ENCODE measurements at regions not wholly inside any gene's neighbourhood (a gene's known extent, or its start where the extent isn't known, plus 50 kb on each side); places are given as distances from the start of the nearest gene placed in this dataset.

GRCh38 chr3:13125092-13126015 lies 52.1 kb upstream of the IQSEC1 start (continued):
- no peak for TF ChIP-seq NFE2L2 (IDR thresholded peaks at IDR 0.05; ENCODE audit: low read depth, low read length)

GRCh38 chr3:13124631-13125030 lies 51.4 kb upstream of the IQSEC1 start:
- no peaks in the 10 kb centered on the region for H3K9me3 ChIP-seq (ENCODE audit: control insufficient read depth, insufficient read depth, low read length)
- H3K27ac ChIP-seq (ENCODE audit: insufficient read depth, low read length): no peak overlapping the region
- H3K4me3 ChIP-seq (ENCODE audit: insufficient read depth, low read depth, low read length): no peak overlapping the region
- H4K20me1 ChIP-seq (ENCODE audit: insufficient read depth, low read length): no peaks in the 10 kb centered on the region
- H3K56ac ChIP-seq (ENCODE audit: extremely low read depth, insufficient read depth, low read length): no peak overlapping the region
- no peak overlapping the region for H4K91ac ChIP-seq (ENCODE audit: insufficient read depth, low read depth, low read length)
- no peak overlapping the region for H2BK5ac ChIP-seq (ENCODE audit: low read depth, low read length, poor library complexity, severe bottlenecking)
- H3K4me2 ChIP-seq (ENCODE audit: low read depth, low read length): no peak overlapping the region
- no peak for ATAC-seq (ENCODE audit: low read depth)
- 69% methylated on average over 6 of the region's 11 CpGs; no CpG with 5 or more reads in 1 of the 2 experiments for WGBS, 2 experiments (ENCODE audit: extremely low coverage in 2 of 2, insufficient read length in 1 of 2)
- H3K23ac ChIP-seq (ENCODE audit: low read depth, low read length): no peak overlapping the region
- H3K36me3 ChIP-seq (ENCODE audit: control insufficient read depth, insufficient read depth, low read length): no peaks in the 10 kb centered on the region
- no peak overlapping the region for H3K4ac ChIP-seq (ENCODE audit: low read depth, low read length)
- in situ Hi-C loops (cut with MboI; ENCODE audit: low sequenced_read_pairs): no loop called here
- CTCF ChIA-PET: no interaction called here
- DNase-seq: no peak
- no peak overlapping the region for H2AFZ ChIP-seq (replicated peaks; ENCODE audit: low read length, poor library complexity)
- POLR2A ChIA-PET (ENCODE audit: unreplicated experiment): no interaction called here
- H3K4me1 ChIP-seq (ENCODE audit: control insufficient read depth, insufficient read depth, low read length): no peaks in the 10 kb centered on the region
- no peak overlapping the region for H4K8ac ChIP-seq (ENCODE audit: low read depth in 2 of 2, low read length in 2 of 2)
- no peak overlapping the region for H2AK5ac ChIP-seq (ENCODE audit: low read depth, low read length)
- TF ChIP-seq POLR2A (IDR thresholded peaks at IDR 0.05; ENCODE audit: low read depth, low read length): no peak
- no peak for TF ChIP-seq ELK1 (IDR thresholded peaks at IDR 0.05; ENCODE audit: borderline replicate concordance, low read depth, low read length)
- no peak for TF ChIP-seq CHD1 (IDR thresholded peaks at IDR 0.05; ENCODE audit: low read depth, low read length)
- TF ChIP-seq RCOR1 (IDR thresholded peaks at IDR 0.05; ENCODE audit: insufficient replicate concordance, low read length): no peak
- no peak for TF ChIP-seq MAFK (IDR thresholded peaks at IDR 0.05; ENCODE audit: low read depth, low read length)
- TF ChIP-seq USF2 (IDR thresholded peaks at IDR 0.05; ENCODE audit: low read depth, low read length): no peak
- no peak for TF ChIP-seq BHLHE40 (IDR thresholded peaks at IDR 0.05; ENCODE audit: low read depth, low read length)
- TF ChIP-seq MAZ (IDR thresholded peaks at IDR 0.05; ENCODE audit: borderline replicate concordance, low read depth, low read length): no peak
- TF ChIP-seq RFX5 (IDR thresholded peaks at IDR 0.05; ENCODE audit: low read depth, low read length): no peak
- no peak for TF ChIP-seq CTCF (conservative IDR thresholded peaks at IDR 0.05; ENCODE audit: low read depth, low read length)
- TF ChIP-seq FOS (IDR thresholded peaks at IDR 0.05; ENCODE audit: low read depth, low read length): no peak
- TF ChIP-seq NFE2L2 (IDR thresholded peaks at IDR 0.05; ENCODE audit: low read depth, low read length): no peak
- no peak for TF ChIP-seq SMC3 (IDR thresholded peaks at IDR 0.05; ENCODE audit: low read depth, low read length)
- H3K79me1 ChIP-seq (ENCODE audit: low read depth in 1 of 2, low read length in 2 of 2): no peaks in the 10 kb centered on the region
- peaks cover 6% of the 10 kb centered on the region for H3K27me3 ChIP-seq (ENCODE audit: control insufficient read depth, insufficient read depth, low read length)
- no peak overlapping the region for H4K5ac ChIP-seq (ENCODE audit: low read depth, low read length)
- no peaks in the 10 kb centered on the region for H3K9me1 ChIP-seq (ENCODE audit: insufficient read depth, low read length)
- no peak overlapping the region for H3K18ac ChIP-seq (ENCODE audit: low read depth, low read length)
- no peak overlapping the region for H2BK120ac ChIP-seq (ENCODE audit: low read depth, low read length)
- H2BK20ac ChIP-seq (ENCODE audit: low read depth, low read length): no peak overlapping the region
- no peak overlapping the region for H3K9ac ChIP-seq (ENCODE audit: low read depth, low read length)
- no peak overlapping the region for H2BK15ac ChIP-seq (ENCODE audit: low read depth, low read length)
- intact Hi-C loops (cut with micrococcal nuclease): no loop called here
- H3K14ac ChIP-seq (replicated peaks; ENCODE audit: low read depth, low read length): no peak overlapping the region
- no TSS peak for BruUV-seq (replicated peaks)
- H2AK9ac ChIP-seq (replicated peaks; ENCODE audit: low read depth, low read length, poor library complexity): no peak overlapping the region
- dilution Hi-C loops (cut with HindIII; ENCODE audit: low sequenced_read_pairs, unreplicated experiment): no loop called here
